RWPE2 (cell line): ENCODE measurements at regions not wholly inside any gene's neighbourhood (a gene's known extent, or its start where the extent isn't known, plus 50 kb on each side); places are given as distances from the start of the nearest gene placed in this dataset.

Experiments
- ATAC-seq: fragments of 200-7000 bp; cut with Tn5 transposase; 3 replicates; pipeline ENCODE4 v1.9.1; 2021; ENCODE audit warnings: low read depth
- DNase-seq: peaks from one replicate; pipeline ENCODE4 v3.0.0-alpha.2; 2020; ENCODE audit warnings: low spot score
- H3K27ac ChIP-seq: fragments of 450-650 bp; 2 replicates; pipeline ENCODE4 v1.5.1; 2017; ENCODE audit warnings: mild to moderate bottlenecking; ENCODE audit not compliant: poor library complexity, severe bottlenecking
- H3K27me3 ChIP-seq: fragments of 250-450 bp; sonication (Bioruptor Pico); 2 replicates; pipeline ENCODE4 v1.5.1; 2021; ENCODE audit warnings: mild to moderate bottlenecking, moderate library complexity; ENCODE audit not compliant: insufficient read depth, poor library complexity, severe bottlenecking
- H3K36me3 ChIP-seq: fragments of 250-450 bp; sonication (Bioruptor Pico); 2 replicates; pipeline ENCODE4 v1.5.1; 2020; ENCODE audit warnings: low read depth, mild to moderate bottlenecking, moderate library complexity
- H3K4me1 ChIP-seq: fragments of 250-450 bp; sonication (Bioruptor Pico); 2 replicates; pipeline ENCODE4 v1.5.1; 2021; ENCODE audit warnings: mild to moderate bottlenecking, moderate library complexity; ENCODE audit not compliant: insufficient read depth, poor library complexity, severe bottlenecking
- H3K4me3 ChIP-seq: fragments of 250-450 bp; sonication (Bioruptor Pico); 2 replicates; pipeline ENCODE4 v1.5.1; 2021; ENCODE audit warnings: mild to moderate bottlenecking, moderate library complexity; ENCODE audit not compliant: severe bottlenecking
- H3K9me3 ChIP-seq: fragments of 250-450 bp; sonication (Bioruptor Pico); 2 replicates; pipeline ENCODE4 v1.5.1; 2021; ENCODE audit warnings: mild to moderate bottlenecking, moderate library complexity; ENCODE audit not compliant: severe bottlenecking
- CTCF ChIP-seq: fragments of 450-650 bp; IDR thresholded peaks from one replicate; pipeline ENCODE4 v1.5.1; 2017; ENCODE audit warnings: mild to moderate bottlenecking, moderate library complexity; ENCODE audit not compliant: poor library complexity, severe bottlenecking

GRCh38 chr9:29648601-29649000 is 2075.3 kb upstream of the C9orf72 start:
- Histone ChIP-seq H3K4me3 (no peak overlapping the region), H3K9me3 (no peaks in the 10 kb centered on the region), H3K27me3 (no peaks in the 10 kb centered on the region), H3K27ac (no peak overlapping the region), H3K4me1 (no peaks in the 10 kb centered on the region), H3K36me3 (no peaks in the 10 kb centered on the region)
- no peak for TF ChIP-seq CTCF
- no peak for ATAC-seq
- DNase-seq, result no peak

GRCh38 chr9:29656641-29657406 is 2083.5 kb upstream of the C9orf72 start:
- DNase-seq (no peak), ATAC-seq (no peak)
- Histone ChIP-seq H3K27me3 (no peaks in the 10 kb centered on the region), H3K4me1 (no peaks in the 10 kb centered on the region), H3K36me3 (no peaks in the 10 kb centered on the region), H3K9me3 (no peaks in the 10 kb centered on the region), H3K27ac (no peak overlapping the region), H3K4me3 (no peak overlapping the region)
- TF ChIP-seq CTCF, result no peak

GRCh38 chr9:29657821-29658220 is 2084.5 kb upstream of the C9orf72 start:
- DNase-seq, result no peak
- H3K27me3 ChIP-seq, result no peaks in the 10 kb centered on the region
- no peaks in the 10 kb centered on the region for H3K4me1 ChIP-seq
- no peak overlapping the region for H3K4me3 ChIP-seq
- no peak overlapping the region for H3K27ac ChIP-seq
- no peaks in the 10 kb centered on the region for H3K9me3 ChIP-seq
- TF ChIP-seq CTCF, result no peak
- H3K36me3 ChIP-seq, result no peaks in the 10 kb centered on the region
- ATAC-seq, result no peak

GRCh38 chr9:29659014-29659413 is 2085.7 kb upstream of the C9orf72 start:
- H3K9me3 ChIP-seq, result no peaks in the 10 kb centered on the region
- H3K27ac ChIP-seq, result no peak overlapping the region
- no peaks in the 10 kb centered on the region for H3K4me1 ChIP-seq
- ATAC-seq (no peak), DNase-seq (no peak)
- TF ChIP-seq CTCF, result no peak
- H3K36me3 ChIP-seq, result no peaks in the 10 kb centered on the region
- H3K4me3 ChIP-seq, result no peak overlapping the region
- H3K27me3 ChIP-seq, result no peaks in the 10 kb centered on the region

- Histone ChIP-seq H3K36me3 (no peaks in the 10 kb centered on the region), H3K27ac (no peak overlapping the region), H3K4me3 (no peak overlapping the region), H3K27me3 (no peaks in the 10 kb centered on the region), H3K4me1 (no peaks in the 10 kb centered on the region), H3K9me3 (no peaks in the 10 kb centered on the region)
- TF ChIP-seq CTCF, result no peak
- DNase-seq, result no peak
- no peak for ATAC-seq
Observed at GRCh38 chr9:29659736-29660135, 2086.5 kb upstream of the C9orf72 start.
